ENCODE measurements at regions not wholly inside any gene's neighbourhood (a gene's known extent, or its start where the extent isn't known, plus 50 kb on each side); places are given as distances from the start of the nearest gene placed in this dataset.

DNA sequence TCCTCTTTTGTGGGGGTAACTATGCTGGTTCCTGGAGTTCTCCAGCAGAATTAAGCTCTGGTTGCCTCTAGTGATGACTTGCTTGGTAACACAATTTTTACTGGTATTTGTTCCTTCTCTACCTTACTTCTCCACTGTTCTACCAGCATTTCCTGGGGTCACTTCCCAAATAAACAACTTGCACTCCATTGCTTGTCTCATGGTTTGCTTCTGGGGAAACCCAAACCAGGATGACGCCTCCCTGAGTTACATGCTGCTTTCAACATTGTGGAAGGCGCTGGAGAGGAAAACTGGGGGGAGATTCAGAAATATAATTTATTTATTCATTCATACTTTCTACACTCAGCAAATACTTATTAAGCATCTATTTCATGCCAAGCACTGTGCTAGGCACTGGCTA is 55.3 kb upstream of the AK4 start:
- TF ChIP-seq EZH2 (IDR thresholded peaks at IDR 0.05; ENCODE audit: borderline replicate concordance, low read depth, low read length, severe bottlenecking) = no peak
- TF ChIP-seq, protein P1, sequence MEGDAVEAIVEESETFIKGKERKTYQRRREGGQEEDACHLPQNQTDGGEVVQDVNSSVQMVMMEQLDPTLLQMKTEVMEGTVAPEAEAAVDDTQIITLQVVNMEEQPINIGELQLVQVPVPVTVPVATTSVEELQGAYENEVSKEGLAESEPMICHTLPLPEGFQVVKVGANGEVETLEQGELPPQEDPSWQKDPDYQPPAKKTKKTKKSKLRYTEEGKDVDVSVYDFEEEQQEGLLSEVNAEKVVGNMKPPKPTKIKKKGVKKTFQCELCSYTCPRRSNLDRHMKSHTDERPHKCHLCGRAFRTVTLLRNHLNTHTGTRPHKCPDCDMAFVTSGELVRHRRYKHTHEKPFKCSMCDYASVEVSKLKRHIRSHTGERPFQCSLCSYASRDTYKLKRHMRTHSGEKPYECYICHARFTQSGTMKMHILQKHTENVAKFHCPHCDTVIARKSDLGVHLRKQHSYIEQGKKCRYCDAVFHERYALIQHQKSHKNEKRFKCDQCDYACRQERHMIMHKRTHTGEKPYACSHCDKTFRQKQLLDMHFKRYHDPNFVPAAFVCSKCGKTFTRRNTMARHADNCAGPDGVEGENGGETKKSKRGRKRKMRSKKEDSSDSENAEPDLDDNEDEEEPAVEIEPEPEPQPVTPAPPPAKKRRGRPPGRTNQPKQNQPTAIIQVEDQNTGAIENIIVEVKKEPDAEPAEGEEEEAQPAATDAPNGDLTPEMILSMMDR (IDR thresholded peaks at IDR 0.05; ENCODE audit: borderline replicate concordance, extremely low read depth, low read length, poor library complexity, severe bottlenecking) = no peak
- H3K9me3 ChIP-seq (ENCODE audit: insufficient read depth, low read length, severe bottlenecking) = no peaks in the 10 kb centered on the region
- H4K20me1 ChIP-seq (ENCODE audit: insufficient read depth, low read length) = no peaks in the 10 kb centered on the region
- no peak overlapping the region for H3K9ac ChIP-seq (ENCODE audit: low read depth, low read length)
- no peak overlapping the region for H3K4me3 ChIP-seq (ENCODE audit: low read depth in 1 of 2, low read length in 2 of 2)
- H3K27ac ChIP-seq (ENCODE audit: low read length) = no peak overlapping the region
- H3K27me3 ChIP-seq (ENCODE audit: insufficient read depth, low read length, poor library complexity) = no peaks in the 10 kb centered on the region
- ATAC-seq (ENCODE audit: insufficient read depth, low read depth) (no peak), DNase-seq (no peak)
- no peak overlapping the region for H2AFZ ChIP-seq (ENCODE audit: low read depth, low read length)
- H3K79me2 ChIP-seq (ENCODE audit: insufficient read depth, low read length) = no peaks in the 10 kb centered on the region
- H3K4me1 ChIP-seq (ENCODE audit: insufficient read depth, low read length) = no peaks in the 10 kb centered on the region
- no peak overlapping the region for H3K4me2 ChIP-seq (ENCODE audit: insufficient read depth, low read length)
- H3K36me3 ChIP-seq (ENCODE audit: insufficient read depth, low read length) = no peaks in the 10 kb centered on the region

- Histone ChIP-seq H3K9ac (ENCODE audit: low read depth, low read length) (no peak overlapping the region), H3K27ac (ENCODE audit: low read length) (no peak overlapping the region), H3K9me3 (ENCODE audit: insufficient read depth, low read length, severe bottlenecking) (no peaks in the 10 kb centered on the region), H3K27me3 (ENCODE audit: insufficient read depth, low read length, poor library complexity) (no peaks in the 10 kb centered on the region), H3K4me1 (ENCODE audit: insufficient read depth, low read length) (no peaks in the 10 kb centered on the region), H3K36me3 (ENCODE audit: insufficient read depth, low read length) (no peaks in the 10 kb centered on the region), H2AFZ (ENCODE audit: low read depth, low read length) (no peak overlapping the region), H4K20me1 (ENCODE audit: insufficient read depth, low read length) (no peaks in the 10 kb centered on the region), H3K4me3 (ENCODE audit: low read depth in 1 of 2, low read length in 2 of 2) (no peak overlapping the region), H3K79me2 (ENCODE audit: insufficient read depth, low read length) (no peaks in the 10 kb centered on the region), H3K4me2 (ENCODE audit: insufficient read depth, low read length) (no peak overlapping the region)
- TF ChIP-seq, protein P1 (IDR thresholded peaks at IDR 0.05; ENCODE audit: borderline replicate concordance, extremely low read depth, low read length, poor library complexity, severe bottlenecking) = no peak
- TF ChIP-seq EZH2 (IDR thresholded peaks at IDR 0.05; ENCODE audit: borderline replicate concordance, low read depth, low read length, severe bottlenecking) = no peak
- DNase-seq (no peak), ATAC-seq (ENCODE audit: insufficient read depth, low read depth) (no peak)
These were observed 50.9 kb upstream of the AK4 start for GRCh38 chr1:65097076-65097475.
